ENCODE measurements at regions not wholly inside any gene's neighbourhood (a gene's known extent, or its start where the extent isn't known, plus 50 kb on each side); places are given as distances from the start of the nearest gene placed in this dataset.

DNA sequence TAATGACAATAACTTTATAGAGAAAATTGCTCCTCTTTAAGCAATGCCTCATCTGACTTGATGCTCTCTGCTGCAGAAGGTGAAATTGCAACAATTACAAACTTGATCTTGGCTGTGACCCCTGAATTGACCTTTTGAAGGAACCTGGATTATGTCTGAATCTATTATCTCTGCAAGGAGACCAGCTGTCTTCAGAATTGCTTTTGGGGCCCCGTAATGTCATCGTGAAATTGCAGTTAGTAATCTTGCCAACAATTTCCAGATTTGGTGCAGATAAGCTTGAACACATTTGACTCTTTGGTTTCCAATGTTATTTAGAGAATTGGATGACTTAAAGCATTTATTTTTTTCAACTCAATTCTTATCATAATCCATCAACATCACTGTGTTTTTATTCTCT, 520.6 kb downstream of the CCSER2 start:
- TF ChIP-seq MAZ (IDR thresholded peaks at IDR 0.05; ENCODE audit: borderline replicate concordance, low read depth, low read length) (no peak), FOS (IDR thresholded peaks at IDR 0.05; ENCODE audit: low read depth, low read length) (no peak), CEBPB (IDR thresholded peaks at IDR 0.05; ENCODE audit: low read depth, low read length) (no peak), RFX5 (IDR thresholded peaks at IDR 0.05; ENCODE audit: low read depth, low read length) (no peak)
- TF ChIP-seq, protein P1, sequence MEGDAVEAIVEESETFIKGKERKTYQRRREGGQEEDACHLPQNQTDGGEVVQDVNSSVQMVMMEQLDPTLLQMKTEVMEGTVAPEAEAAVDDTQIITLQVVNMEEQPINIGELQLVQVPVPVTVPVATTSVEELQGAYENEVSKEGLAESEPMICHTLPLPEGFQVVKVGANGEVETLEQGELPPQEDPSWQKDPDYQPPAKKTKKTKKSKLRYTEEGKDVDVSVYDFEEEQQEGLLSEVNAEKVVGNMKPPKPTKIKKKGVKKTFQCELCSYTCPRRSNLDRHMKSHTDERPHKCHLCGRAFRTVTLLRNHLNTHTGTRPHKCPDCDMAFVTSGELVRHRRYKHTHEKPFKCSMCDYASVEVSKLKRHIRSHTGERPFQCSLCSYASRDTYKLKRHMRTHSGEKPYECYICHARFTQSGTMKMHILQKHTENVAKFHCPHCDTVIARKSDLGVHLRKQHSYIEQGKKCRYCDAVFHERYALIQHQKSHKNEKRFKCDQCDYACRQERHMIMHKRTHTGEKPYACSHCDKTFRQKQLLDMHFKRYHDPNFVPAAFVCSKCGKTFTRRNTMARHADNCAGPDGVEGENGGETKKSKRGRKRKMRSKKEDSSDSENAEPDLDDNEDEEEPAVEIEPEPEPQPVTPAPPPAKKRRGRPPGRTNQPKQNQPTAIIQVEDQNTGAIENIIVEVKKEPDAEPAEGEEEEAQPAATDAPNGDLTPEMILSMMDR (conservative IDR thresholded peaks at IDR 0.05; ENCODE audit: low read depth, low read length), result no peak
